ENCODE measurements at regions not wholly inside any gene's neighbourhood (a gene's known extent, or its start where the extent isn't known, plus 50 kb on each side); places are given as distances from the start of the nearest gene placed in this dataset.
A peak's percentile ranks its signal among the peaks of the same experiment; 100 is the strongest.

- DNase-seq (ENCODE audit: low read depth), result no peak
- no peak overlapping the region for H3K4me3 ChIP-seq (ENCODE audit: low read depth, low read length)
- TF ChIP-seq, protein P1, sequence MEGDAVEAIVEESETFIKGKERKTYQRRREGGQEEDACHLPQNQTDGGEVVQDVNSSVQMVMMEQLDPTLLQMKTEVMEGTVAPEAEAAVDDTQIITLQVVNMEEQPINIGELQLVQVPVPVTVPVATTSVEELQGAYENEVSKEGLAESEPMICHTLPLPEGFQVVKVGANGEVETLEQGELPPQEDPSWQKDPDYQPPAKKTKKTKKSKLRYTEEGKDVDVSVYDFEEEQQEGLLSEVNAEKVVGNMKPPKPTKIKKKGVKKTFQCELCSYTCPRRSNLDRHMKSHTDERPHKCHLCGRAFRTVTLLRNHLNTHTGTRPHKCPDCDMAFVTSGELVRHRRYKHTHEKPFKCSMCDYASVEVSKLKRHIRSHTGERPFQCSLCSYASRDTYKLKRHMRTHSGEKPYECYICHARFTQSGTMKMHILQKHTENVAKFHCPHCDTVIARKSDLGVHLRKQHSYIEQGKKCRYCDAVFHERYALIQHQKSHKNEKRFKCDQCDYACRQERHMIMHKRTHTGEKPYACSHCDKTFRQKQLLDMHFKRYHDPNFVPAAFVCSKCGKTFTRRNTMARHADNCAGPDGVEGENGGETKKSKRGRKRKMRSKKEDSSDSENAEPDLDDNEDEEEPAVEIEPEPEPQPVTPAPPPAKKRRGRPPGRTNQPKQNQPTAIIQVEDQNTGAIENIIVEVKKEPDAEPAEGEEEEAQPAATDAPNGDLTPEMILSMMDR (IDR thresholded peaks at IDR 0.05; ENCODE audit: insufficient read depth, low read depth, low read length, missing control alignments), result no peak
Observed at GRCh38 chr6:77565370-77565769, 87.5 kb upstream of the MEI4 start.

DNA sequence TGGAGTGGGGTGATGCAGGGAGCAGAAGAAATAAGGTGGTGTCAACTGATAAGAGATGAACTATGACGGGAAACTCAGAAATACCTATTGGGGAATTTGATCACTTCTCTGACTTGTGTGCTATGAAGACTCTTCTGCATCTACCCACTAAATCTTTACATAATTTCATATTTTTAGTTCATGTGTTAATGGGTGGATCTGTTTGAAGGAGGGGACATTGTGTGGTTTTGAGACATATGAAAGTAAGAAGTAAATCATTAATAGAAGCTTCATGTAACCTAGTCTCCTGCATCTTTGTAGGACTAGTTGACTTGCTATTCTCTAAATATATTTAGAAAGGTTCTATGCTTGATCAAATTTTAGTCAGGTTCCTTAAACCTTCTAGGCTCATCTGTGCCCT lies 86.6 kb upstream of the MEI4 start:
- no peak overlapping the region for H3K4me3 ChIP-seq (ENCODE audit: low read depth, low read length)
- TF ChIP-seq, protein P1 (IDR thresholded peaks at IDR 0.05; ENCODE audit: insufficient read depth, low read depth, low read length, missing control alignments), result no peak
- DNase-seq (ENCODE audit: low read depth), result no peak

- DNase-seq (ENCODE audit: low read depth), result no peak
- TF ChIP-seq, protein P1 (IDR thresholded peaks at IDR 0.05; ENCODE audit: insufficient read depth, low read depth, low read length, missing control alignments), result no peak
- H3K4me3 ChIP-seq (ENCODE audit: low read depth, low read length), result no peak overlapping the region
Observed at GRCh38 chr6:77568570-77568969, 84.3 kb upstream of the MEI4 start.

DNA sequence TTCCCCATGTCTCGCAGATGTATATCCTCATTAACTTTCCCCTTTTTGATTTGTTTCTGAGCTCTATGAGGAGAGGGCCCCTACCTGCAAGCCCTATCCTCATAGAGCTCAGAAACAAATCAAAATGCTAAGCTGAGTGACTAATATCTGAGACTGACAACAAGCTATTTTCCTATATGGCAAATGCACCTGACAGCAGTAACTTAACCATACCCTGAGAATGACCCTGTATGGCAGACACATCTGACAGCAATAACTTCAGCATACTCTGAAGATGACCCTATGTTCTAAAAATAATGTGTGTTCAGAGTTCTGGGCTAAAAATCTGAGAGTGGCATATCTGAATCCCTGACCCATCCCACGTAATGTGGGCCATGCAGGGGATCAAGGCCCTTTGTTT lies 79.0 kb upstream of the MEI4 start:
- no peak for DNase-seq (ENCODE audit: low read depth)
- TF ChIP-seq, protein P1 (IDR thresholded peaks at IDR 0.05; ENCODE audit: insufficient read depth, low read depth, low read length, missing control alignments), result no peak
- no peak overlapping the region for H3K4me3 ChIP-seq (ENCODE audit: low read depth, low read length)

DNA sequence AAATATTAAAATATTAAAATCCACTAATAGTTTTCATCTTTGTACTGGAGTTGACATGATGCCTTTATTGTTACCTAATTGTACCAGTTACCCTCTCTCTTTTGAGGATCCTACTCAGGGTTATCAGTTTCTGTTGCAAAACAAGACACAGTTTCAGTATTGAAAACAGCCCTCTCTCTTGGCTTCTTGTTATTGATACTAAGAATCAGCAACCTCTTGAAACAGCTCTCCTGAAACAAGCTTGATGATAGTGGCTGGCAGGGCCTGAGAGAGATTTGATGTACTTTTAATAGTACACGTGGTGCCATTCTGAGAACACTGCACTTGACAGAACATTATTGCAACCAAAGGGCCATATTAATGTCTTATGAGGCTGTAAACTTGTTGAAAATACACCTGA lies 64.9 kb upstream of the MEI4 start:
- H3K4me3 ChIP-seq (ENCODE audit: low read depth, low read length), result no peak overlapping the region
- TF ChIP-seq, protein P1 (IDR thresholded peaks at IDR 0.05; ENCODE audit: insufficient read depth, low read depth, low read length, missing control alignments), result no peak
- peak; percentile 60 for DNase-seq (ENCODE audit: low read depth)

Measured in GM12865 (cell line).